Esophagus squamous epithelium (tissue), 5 donors: ENCODE measurements at regions not wholly inside any gene's neighbourhood (a gene's known extent, or its start where the extent isn't known, plus 50 kb on each side); places are given as distances from the start of the nearest gene placed in this dataset.

ENCODE experiments used
- DNase-seq: peaks from one replicate; lab custom pipeline; 2025; lab: John Stamatoyannopoulos, UW
- H3K27ac ChIP-seq, 4 donors: fragments of 200-600 bp; sonication (generic); one replicate each; pipeline ENCODE4 v1.5.1; 2016 to 2019; ENCODE audit warnings: mild to moderate bottlenecking in 1 of 4
- H3K27me3 ChIP-seq, 4 donors: fragments of 200-600 bp; sonication (generic); 1 replicate in 3 of 4; 2 replicates in 1 of 4; pipeline versions ENCODE4 v1.5.1 to v1.6.0; 2017 to 2021; ENCODE audit warnings: antibody characterized with exemption in 1 of 4
- H3K36me3 ChIP-seq, 3 donors: fragments of 200-600 bp; sonication (generic); one replicate each; pipeline ENCODE4 v1.5.1; 2016 to 2019
- H3K4me1 ChIP-seq, 3 donors: fragments of 200-600 bp; sonication (generic); one replicate each; pipeline ENCODE4 v1.5.1; 2017 to 2019
- H3K4me3 ChIP-seq, 4 donors: fragments of 200-600 bp; sonication (generic); 1 replicate in 3 of 4; 2 replicates in 1 of 4; pipeline ENCODE4 v1.5.1; 2016 to 2019; ENCODE audit warnings: mild to moderate bottlenecking in 2 of 4, moderate library complexity in 1 of 4
- H3K9me3 ChIP-seq, 3 donors: fragments of 200-600 bp; sonication (generic); one replicate each; pipeline ENCODE4 v1.5.1; 2016 to 2019
- CTCF ChIP-seq, 6 experiments: fragments of 450-650 bp in 4 of 6; fragments of 200-600 bp in 2 of 6; sonication (generic) in 2 of 6; IDR thresholded peaks; one replicate each; pipeline ENCODE4 v1.5.1; 2016 to 2019; ENCODE audit warnings: antibody characterized with exemption in 6 of 6, mild to moderate bottlenecking in 4 of 6, moderate library complexity in 4 of 6
- POLR2A ChIP-seq, 4 donors: fragments of 450-650 bp; IDR thresholded peaks; one replicate each; pipeline ENCODE4 v1.6.1; 2017; ENCODE audit warnings: antibody characterized with exemption in 4 of 4, mild to moderate bottlenecking in 4 of 4, moderate library complexity in 3 of 4
- WGBS, 2 donors: methylation state at CpG; one replicate each; pipeline ENCODE4 v1.1.5; 2018; 5-methylcytosine and 5-hydroxymethylcytosine counted together
- intact Hi-C: fragments of 100-400 bp; cut with DNase I; formaldehyde crosslinking; loops from one replicate; pipeline ENCODE4 v1.15.0; 2022
- donor health status: DM: yes; HTN: yes; CAD: no.

- no peaks in the 10 kb centered on the region for H3K9me3 ChIP-seq
- no peak for DNase-seq
- no peak overlapping the region for H3K27ac ChIP-seq
- H3K36me3 ChIP-seq = no peaks in the 10 kb centered on the region
- 63 to 85% methylated on average over 1 of the region's 1 CpG for WGBS, 2 donors
- H3K4me1 ChIP-seq = no peaks in the 10 kb centered on the region
- no peak overlapping the region for H3K4me3 ChIP-seq
- no peak for TF ChIP-seq CTCF (IDR thresholded peaks at IDR 0.05)
- TF ChIP-seq POLR2A (IDR thresholded peaks at IDR 0.05) = no peak
- no peaks in the 10 kb centered on the region for H3K27me3 ChIP-seq
- intact Hi-C loops = no loop called here
These were observed 279.2 kb downstream of the EDEM1 start for GRCh38 chr3:5466717-5467116.

- 78 to 93% methylated on average over 1 of the region's 1 CpG for WGBS, 2 donors
- TF ChIP-seq CTCF (IDR thresholded peaks at IDR 0.05) (no peak), POLR2A (IDR thresholded peaks at IDR 0.05) (no peak)
- no peaks in the 10 kb centered on the region for H3K36me3 ChIP-seq
- no peak for DNase-seq
- H3K4me3 ChIP-seq = no peak overlapping the region
- no peak overlapping the region for H3K27ac ChIP-seq
- H3K4me1 ChIP-seq = no peaks in the 10 kb centered on the region
- intact Hi-C loops = no loop called here
- no peaks in the 10 kb centered on the region for H3K27me3 ChIP-seq
- H3K9me3 ChIP-seq = no peaks in the 10 kb centered on the region
These were observed 286.0 kb downstream of the EDEM1 start for GRCh38 chr3:5473471-5473870.

GRCh38 chr3:5476403-5476802 is 288.9 kb downstream of the EDEM1 start:
- Histone ChIP-seq H3K4me3 (no peak overlapping the region), H3K9me3 (no peaks in the 10 kb centered on the region)
- intact Hi-C loops = no loop called here

GRCh38 chr3:5479229-5479799 is 291.8 kb downstream of the EDEM1 start:
- H3K4me1 ChIP-seq = no peaks in the 10 kb centered on the region
- no peak overlapping the region for H3K27ac ChIP-seq
- no peak for DNase-seq
- intact Hi-C loops = no loop called here
- WGBS, 2 donors = 73 to 93% methylated on average over 2 of the region's 2 CpGs
- no peaks in the 10 kb centered on the region for H3K27me3 ChIP-seq
- TF ChIP-seq POLR2A (IDR thresholded peaks at IDR 0.05) = no peak
- no peak for TF ChIP-seq CTCF (IDR thresholded peaks at IDR 0.05)
- no peaks in the 10 kb centered on the region for H3K9me3 ChIP-seq
- H3K36me3 ChIP-seq = no peaks in the 10 kb centered on the region
- no peak overlapping the region for H3K4me3 ChIP-seq

More at GRCh38 chr3:5476403-5476802, 288.9 kb downstream of the EDEM1 start:
- no peak for DNase-seq
- Histone ChIP-seq H3K36me3 (no peaks in the 10 kb centered on the region), H3K4me1 (no peaks in the 10 kb centered on the region), H3K27ac (no peak overlapping the region), H3K27me3 (no peaks in the 10 kb centered on the region)
- TF ChIP-seq POLR2A (IDR thresholded peaks at IDR 0.05) (no peak), CTCF (IDR thresholded peaks at IDR 0.05) (no peak)
- 52 to 73% methylated on average over 2 of the region's 2 CpGs for WGBS, 2 donors

- no peak for DNase-seq
- TF ChIP-seq POLR2A (IDR thresholded peaks at IDR 0.05) (no peak), CTCF (IDR thresholded peaks at IDR 0.05) (no peak)
- intact Hi-C loops = no loop called here
- no peaks in the 10 kb centered on the region for H3K4me1 ChIP-seq
- no peak overlapping the region for H3K4me3 ChIP-seq
- whole genome bisulfite sequencing, 2 donors = 82 to 85% methylated on average over 8 of the region's 8 CpGs
- H3K36me3 ChIP-seq = no peaks in the 10 kb centered on the region
- no peaks in the 10 kb centered on the region for H3K9me3 ChIP-seq
- H3K27ac ChIP-seq = no peak overlapping the region
- no peaks in the 10 kb centered on the region for H3K27me3 ChIP-seq
These were observed 292.7 kb downstream of the EDEM1 start for GRCh38 chr3:5480190-5480589.
